Stimulated activated naive CD8-positive, alpha-beta T cell treated with anti-CD3 and anti-CD28 coated beads, Interleukin-15, amount 100 ng/mL, for 72 hours (primary cell): ENCODE measurements at regions not wholly inside any gene's neighbourhood (a gene's known extent, or its start where the extent isn't known, plus 50 kb on each side); places are given as distances from the start of the nearest gene placed in this dataset.

Experiments
- ATAC-seq: fragments of 150-1000 bp; cut with Tn5 transposase; 2 replicates; pipeline ENCODE4 v1.10.0; 2021; ENCODE audit warnings: mild to moderate bottlenecking, moderate library complexity
- DNase-seq, 2 donors: peaks; one replicate each; pipeline ENCODE4 v3.0.0; 2021 to 2022
- H3K27ac Mint-ChIP-seq, 2 donors: one replicate each; pipeline ENCODE4 v1.8.0; 2022; ENCODE audit warnings: mild to moderate bottlenecking in 2 of 2, mixed read lengths in 2 of 2, moderate library complexity in 2 of 2
- H3K27me3 Mint-ChIP-seq: one replicate; pipeline ENCODE4 v1.8.0; 2022; ENCODE audit warnings: mixed read lengths
- H3K4me1 Mint-ChIP-seq: one replicate; pipeline ENCODE4 v1.8.0; 2022; ENCODE audit warnings: mild to moderate bottlenecking, mixed read lengths
- H3K4me3 Mint-ChIP-seq, 2 donors: one replicate each; pipeline ENCODE4 v1.8.0; 2022; ENCODE audit warnings: mild to moderate bottlenecking in 2 of 2, mixed read lengths in 2 of 2, moderate library complexity in 1 of 2
- H3K9me3 Mint-ChIP-seq, 2 donors: one replicate each; pipeline ENCODE4 v1.8.0; 2022; ENCODE audit warnings: mixed read lengths in 2 of 2

DNA sequence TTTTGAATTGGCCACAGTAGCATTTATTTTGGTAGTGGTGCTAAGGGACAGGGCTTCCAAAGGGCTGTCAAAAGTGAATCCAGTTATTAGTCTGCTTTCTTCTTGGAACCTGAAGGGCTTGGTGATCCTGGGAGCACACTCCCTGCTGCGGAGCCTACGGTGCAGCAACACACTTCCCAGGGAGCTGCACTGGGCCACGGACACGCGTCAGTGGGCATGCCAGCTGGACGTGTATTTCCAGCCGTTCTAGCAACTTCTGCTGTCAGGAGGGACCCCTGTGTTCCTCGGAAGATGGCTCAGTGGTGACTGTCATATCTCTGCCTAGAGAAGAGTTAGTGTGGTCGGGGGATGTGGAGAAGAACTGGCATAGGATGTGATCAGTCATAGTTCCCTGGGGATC is 204.6 kb downstream of the SOCS6 start:
- H3K4me1 Mint-ChIP-seq = peaks cover 6% of the 10 kb centered on the region
- ATAC-seq (no peak), DNase-seq (no peak)
- H3K27ac Mint-ChIP-seq = no peak overlapping the region
- H3K4me3 Mint-ChIP-seq = no peak overlapping the region
- H3K27me3 Mint-ChIP-seq = no peaks in the 10 kb centered on the region
- H3K9me3 Mint-ChIP-seq = peaks cover 0 to 7% of the 10 kb centered on the region in 2 donors

DNA sequence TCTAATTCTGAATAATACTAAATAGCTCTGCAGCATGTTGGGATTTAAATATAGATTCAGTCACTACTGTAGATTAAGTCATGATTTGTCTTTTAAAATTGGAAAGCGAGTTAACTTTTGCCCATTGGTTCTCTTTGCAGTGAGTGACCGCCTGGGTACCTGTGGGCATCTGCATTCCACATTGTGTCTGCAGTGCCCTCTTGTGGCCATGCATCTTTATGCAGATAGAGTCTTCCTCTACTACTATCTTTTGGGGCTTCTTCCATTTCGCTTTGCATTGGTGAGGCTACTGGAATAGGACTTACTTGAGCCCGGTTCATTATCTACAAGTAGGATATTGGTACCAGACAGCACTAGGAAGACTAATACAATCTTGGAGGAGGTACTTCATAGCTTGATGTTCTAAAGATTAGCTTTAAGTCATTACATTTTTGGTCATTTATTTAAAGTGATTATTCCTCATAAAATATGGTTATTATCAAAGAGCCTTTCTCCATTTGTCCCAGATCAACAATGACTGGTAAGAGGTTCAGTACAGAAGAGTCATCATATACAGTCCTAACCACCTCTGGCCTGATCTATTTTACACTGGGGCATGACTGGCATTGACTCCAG is 203.0 kb downstream of the SOCS6 start:
- Mint-ChIP-seq H3K4me3 (no peak overlapping the region), H3K4me1 (peaks cover 6% of the 10 kb centered on the region), H3K9me3 (peaks cover 0 to 7% of the 10 kb centered on the region in 2 donors), H3K27ac (no peak overlapping the region), H3K27me3 (no peaks in the 10 kb centered on the region)
- ATAC-seq = peak; percentile 64
- peak; percentile 31 for DNase-seq

GRCh38 chr18:70489986-70490933 is 201.4 kb downstream of the SOCS6 start:
- Mint-ChIP-seq H3K4me3 (no peak overlapping the region), H3K9me3 (peaks cover 0 to 7% of the 10 kb centered on the region in 2 donors), H3K27me3 (no peaks in the 10 kb centered on the region), H3K27ac (no peak overlapping the region), H3K4me1 (peaks cover 6% of the 10 kb centered on the region)
- no peak for ATAC-seq
- peak; percentile 5 to 11 for DNase-seq

DNA sequence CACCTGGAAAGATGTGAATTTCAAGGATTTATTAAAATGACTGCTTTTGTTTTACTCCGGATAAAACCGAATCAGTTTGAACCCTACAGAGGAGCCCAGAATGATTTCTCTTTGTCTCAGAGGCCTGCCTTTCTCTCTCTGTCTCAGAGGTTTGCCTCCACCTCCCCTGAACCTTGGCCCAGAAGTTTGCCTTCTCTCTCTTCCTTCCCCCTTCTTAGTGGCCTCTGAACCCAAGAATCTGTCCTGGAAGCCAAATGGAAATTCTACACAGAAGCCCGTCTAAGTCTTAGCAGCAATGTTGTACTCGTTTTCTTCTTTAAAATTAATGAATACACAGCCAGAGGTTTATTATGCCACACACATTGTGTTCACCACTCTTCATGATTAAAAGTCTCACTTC is 200.7 kb downstream of the SOCS6 start:
- Mint-ChIP-seq H3K27me3 (no peaks in the 10 kb centered on the region), H3K4me3 (no peak overlapping the region), H3K4me1 (peaks cover 6% of the 10 kb centered on the region), H3K9me3 (peaks cover 0 to 3% of the 10 kb centered on the region in 2 donors), H3K27ac (no peak overlapping the region)
- ATAC-seq = no peak
- DNase-seq = no peak

- Mint-ChIP-seq H3K27me3 (no peaks in the 10 kb centered on the region), H3K4me3 (no peak overlapping the region), H3K27ac (no peak overlapping the region), H3K4me1 (no peaks in the 10 kb centered on the region), H3K9me3 (no peaks in the 10 kb centered on the region)
- ATAC-seq = no peak
- no peak for DNase-seq
These were observed 181.1 kb downstream of the SOCS6 start for GRCh38 chr18:70469916-70470315.

DNA sequence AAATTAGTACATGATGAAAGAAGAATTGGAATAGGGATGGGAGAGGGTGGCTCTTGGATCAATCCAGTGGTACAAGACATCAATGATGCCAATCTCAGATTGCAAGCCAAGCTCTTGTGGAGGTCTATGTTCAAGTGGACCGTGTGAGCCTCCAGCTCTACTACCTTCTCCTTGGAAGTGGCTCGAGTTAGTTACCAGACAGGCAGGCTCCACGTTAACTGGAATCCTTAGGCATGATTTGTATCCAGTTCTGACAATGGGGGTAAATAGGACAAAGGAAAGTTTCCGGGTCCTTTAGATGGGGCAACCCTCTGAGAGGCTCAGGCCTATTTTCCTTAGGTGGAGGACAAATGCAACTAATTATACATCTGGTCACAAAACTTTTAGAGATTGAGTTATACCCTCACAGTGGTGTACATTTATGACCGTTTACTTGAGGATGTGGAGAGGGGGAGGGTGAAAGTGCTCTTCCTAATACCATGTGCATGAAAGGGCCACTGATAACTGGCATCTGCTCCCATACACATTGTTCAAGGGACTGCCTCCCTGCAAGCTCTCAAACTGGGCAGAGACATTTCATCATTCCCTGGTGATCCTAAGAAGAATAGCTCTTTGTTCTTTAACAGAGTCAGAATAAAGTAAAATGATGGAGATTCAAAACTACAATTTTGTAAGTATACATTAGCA is 180.2 kb downstream of the SOCS6 start:
- no peaks in the 10 kb centered on the region for H3K27me3 Mint-ChIP-seq
- H3K27ac Mint-ChIP-seq = no peak overlapping the region

DNA sequence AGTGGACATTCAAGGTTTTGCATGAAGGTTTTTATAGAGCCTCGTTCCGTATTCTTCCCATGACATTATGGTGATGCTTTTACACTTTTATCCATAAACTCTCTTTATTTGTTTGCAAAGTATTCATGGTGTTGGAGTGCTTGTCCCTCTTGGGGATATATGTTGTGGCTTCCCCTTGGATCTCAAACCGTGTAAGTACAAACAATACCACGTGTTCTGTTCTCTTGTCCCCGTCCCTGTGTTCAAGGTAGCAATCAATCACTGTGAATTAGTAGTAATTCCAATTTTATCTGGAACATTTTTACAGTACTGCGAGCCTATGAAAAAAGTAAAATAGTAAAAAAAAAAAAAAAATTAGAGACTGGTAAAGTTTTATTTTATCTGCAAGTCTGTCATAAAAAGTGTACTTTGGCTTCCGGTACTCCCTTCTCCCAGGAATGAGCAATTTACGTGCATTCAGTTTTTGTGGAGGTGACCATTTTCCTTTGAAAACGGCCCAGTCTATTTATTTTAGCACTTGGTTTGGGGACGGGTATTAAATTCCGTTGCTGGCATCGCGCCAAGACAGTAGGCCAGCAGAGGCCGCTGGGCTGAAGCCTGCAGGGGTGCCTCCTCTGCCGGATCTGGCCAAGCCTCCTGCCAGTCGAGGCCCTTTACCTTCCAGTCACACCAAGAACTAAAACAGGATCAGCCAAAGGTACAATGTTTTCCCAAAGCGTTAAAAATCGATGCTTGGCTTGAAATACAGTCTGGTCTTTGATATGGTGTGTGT is 175.7 kb downstream of the SOCS6 start:
- DNase-seq = peak; percentile 35 to 36
- H3K9me3 Mint-ChIP-seq = no peaks in the 10 kb centered on the region
- no peaks in the 10 kb centered on the region for H3K4me1 Mint-ChIP-seq
- H3K27ac Mint-ChIP-seq = no peak overlapping the region
- peaks cover 18% of the 10 kb centered on the region for H3K27me3 Mint-ChIP-seq
- H3K4me3 Mint-ChIP-seq = peak overlapping the region; percentile 80
- ATAC-seq = peak; percentile 46

More for the DNA sequence above, 180.2 kb downstream of the SOCS6 start:
- no peaks in the 10 kb centered on the region for H3K4me1 Mint-ChIP-seq
- no peak overlapping the region for H3K4me3 Mint-ChIP-seq
- no peaks in the 10 kb centered on the region for H3K9me3 Mint-ChIP-seq
- DNase-seq = no peak
- no peak for ATAC-seq

DNA sequence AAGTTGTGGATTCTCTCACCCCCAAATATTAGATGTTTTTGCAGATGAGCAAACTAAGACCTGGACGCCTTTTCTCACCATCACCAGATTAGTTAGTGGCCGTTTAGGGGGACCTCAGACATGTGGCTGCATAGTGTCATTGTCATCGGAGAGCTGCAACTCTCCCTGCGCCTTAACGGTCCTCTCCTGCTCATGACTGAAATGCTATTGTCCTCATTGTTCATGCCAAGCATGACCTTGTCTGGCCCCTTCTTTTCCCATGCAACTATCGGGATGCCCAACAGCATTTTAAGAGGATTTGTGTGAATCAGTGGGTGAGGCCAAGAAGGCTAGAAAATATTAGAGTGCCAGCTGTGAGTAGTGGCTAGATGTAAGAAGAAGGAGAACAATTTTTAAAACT is 174.2 kb downstream of the SOCS6 start:
- Mint-ChIP-seq H3K4me3 (no peak overlapping the region), H3K27me3 (peaks cover 18% of the 10 kb centered on the region), H3K9me3 (no peaks in the 10 kb centered on the region), H3K27ac (no peak overlapping the region), H3K4me1 (no peaks in the 10 kb centered on the region)
- no peak for DNase-seq
- no peak for ATAC-seq

DNA sequence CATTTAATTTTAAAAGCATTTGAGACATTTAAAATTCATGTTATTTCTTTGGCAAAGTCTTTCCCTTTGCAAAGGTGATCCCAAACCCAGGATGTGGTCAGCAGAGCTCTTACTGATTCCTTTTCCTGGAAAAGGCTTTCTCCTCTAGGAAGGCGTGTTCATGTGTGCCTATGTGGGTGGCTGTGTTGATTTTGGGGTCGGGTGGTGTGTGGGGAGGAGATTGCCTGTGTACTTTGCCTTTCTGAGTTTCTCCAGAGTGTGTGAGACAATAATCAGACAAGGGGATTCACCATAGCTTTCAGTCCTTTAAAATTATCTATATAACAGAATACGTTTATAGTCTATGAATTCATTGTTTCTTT is 173.2 kb downstream of the SOCS6 start:
- Mint-ChIP-seq H3K27ac (no peak overlapping the region), H3K27me3 (peaks cover 18% of the 10 kb centered on the region), H3K4me1 (no peaks in the 10 kb centered on the region), H3K9me3 (no peaks in the 10 kb centered on the region), H3K4me3 (no peak overlapping the region)
- DNase-seq (no peak), ATAC-seq (no peak)

- no peaks in the 10 kb centered on the region for H3K4me1 Mint-ChIP-seq
- H3K4me3 Mint-ChIP-seq = no peak overlapping the region
- ATAC-seq (no peak), DNase-seq (no peak)
- H3K9me3 Mint-ChIP-seq = no peaks in the 10 kb centered on the region
- H3K27me3 Mint-ChIP-seq = peaks cover 18% of the 10 kb centered on the region
- H3K27ac Mint-ChIP-seq = no peak overlapping the region
These were observed 172.7 kb downstream of the SOCS6 start for GRCh38 chr18:70461323-70462077.

DNA sequence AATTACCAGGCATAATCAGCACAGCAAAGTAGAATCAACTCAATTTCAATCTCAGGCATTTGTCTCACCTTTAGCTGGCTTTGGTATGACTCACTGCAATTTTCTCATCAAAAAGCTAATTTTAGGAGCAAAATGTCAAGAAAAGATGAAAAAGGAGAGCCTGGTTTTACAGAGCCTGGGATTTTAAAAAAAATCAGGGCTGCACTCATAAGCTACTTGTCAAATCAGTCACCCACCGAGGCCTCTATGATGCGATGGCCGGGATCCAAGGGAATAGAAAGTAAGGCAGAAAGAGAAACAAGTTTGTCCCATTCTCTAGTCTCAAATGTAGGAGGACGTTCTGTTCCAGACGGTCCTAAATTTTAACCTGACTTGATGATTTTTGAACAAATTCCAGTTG is 170.9 kb downstream of the SOCS6 start:
- ATAC-seq (no peak), DNase-seq (no peak)
- Mint-ChIP-seq H3K4me1 (no peaks in the 10 kb centered on the region), H3K27ac (no peak overlapping the region), H3K4me3 (no peak overlapping the region), H3K9me3 (no peaks in the 10 kb centered on the region), H3K27me3 (peaks cover 18% of the 10 kb centered on the region)

GRCh38 chr18:70459251-70459650 is 170.4 kb downstream of the SOCS6 start:
- DNase-seq = no peak
- Mint-ChIP-seq H3K9me3 (no peaks in the 10 kb centered on the region), H3K27me3 (peaks cover 18% of the 10 kb centered on the region), H3K27ac (no peak overlapping the region), H3K4me1 (no peaks in the 10 kb centered on the region), H3K4me3 (no peak overlapping the region)
- no peak for ATAC-seq

DNA sequence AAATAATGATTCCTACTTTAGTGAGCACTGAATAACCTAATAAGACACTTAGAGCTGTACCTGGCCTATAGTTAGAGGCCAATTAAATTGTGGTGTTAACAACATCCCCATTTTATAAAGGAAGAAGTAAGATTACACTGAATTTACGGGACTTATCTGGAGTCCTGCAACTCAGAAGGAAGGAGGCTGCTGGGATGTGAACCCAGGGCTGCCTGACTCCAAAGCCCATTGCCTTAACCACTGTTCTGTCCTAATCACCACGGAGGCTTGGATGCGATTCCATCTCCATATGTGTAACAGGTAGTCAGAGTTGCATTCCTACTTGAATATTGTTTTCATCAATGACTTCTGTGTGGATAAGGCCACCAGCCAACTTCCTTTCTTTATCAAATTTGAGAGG is 168.9 kb downstream of the SOCS6 start:
- H3K4me3 Mint-ChIP-seq = no peak overlapping the region
- H3K27ac Mint-ChIP-seq = no peak overlapping the region
- peaks cover 18% of the 10 kb centered on the region for H3K27me3 Mint-ChIP-seq
- ATAC-seq (no peak), DNase-seq (no peak)
- no peaks in the 10 kb centered on the region for H3K9me3 Mint-ChIP-seq
- H3K4me1 Mint-ChIP-seq = no peaks in the 10 kb centered on the region

- no peak overlapping the region for H3K27ac Mint-ChIP-seq
- ATAC-seq = no peak
These were observed 168.4 kb downstream of the SOCS6 start for GRCh38 chr18:70457223-70457622.

DNA sequence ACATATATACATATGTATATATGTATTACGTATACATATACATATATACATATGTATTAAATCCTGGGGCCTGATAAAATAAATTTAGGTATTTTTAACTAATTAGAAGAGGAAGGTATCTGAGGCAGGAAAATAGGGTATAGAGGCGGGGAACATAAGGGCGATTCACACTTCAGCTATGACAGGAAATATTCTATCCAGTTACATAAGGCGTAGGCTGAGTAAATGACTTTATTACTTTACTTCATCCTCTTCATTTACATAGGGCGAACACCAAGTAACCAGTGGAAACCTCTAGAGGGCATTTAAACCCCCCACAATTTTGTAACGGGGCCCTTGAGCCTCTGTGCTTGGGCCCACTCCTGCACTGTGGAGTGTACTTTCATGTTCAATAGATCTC is 167.5 kb downstream of the SOCS6 start:
- Mint-ChIP-seq H3K4me3 (no peak overlapping the region), H3K27ac (no peak overlapping the region), H3K9me3 (no peaks in the 10 kb centered on the region), H3K4me1 (no peaks in the 10 kb centered on the region), H3K27me3 (peaks cover 20% of the 10 kb centered on the region)
- no peak for ATAC-seq
- DNase-seq = no peak

More at GRCh38 chr18:70457223-70457622, 168.4 kb downstream of the SOCS6 start:
- H3K27me3 Mint-ChIP-seq = peaks cover 20% of the 10 kb centered on the region
- no peak for DNase-seq
- no peaks in the 10 kb centered on the region for H3K9me3 Mint-ChIP-seq
- H3K4me1 Mint-ChIP-seq = no peaks in the 10 kb centered on the region
- H3K4me3 Mint-ChIP-seq = no peak overlapping the region
